ENCODE measurements at regions not wholly inside any gene's neighbourhood (a gene's known extent, or its start where the extent isn't known, plus 50 kb on each side); places are given as distances from the start of the nearest gene placed in this dataset.

GRCh38 chr10:63711867-63712716 lies 190.9 kb downstream of the REEP3 start:
- H3K27me3 Mint-ChIP-seq (ENCODE audit: low read depth in 2 of 2), result peaks cover 0 to 4% of the 10 kb centered on the region in 2 donors
- no peak overlapping the region for H3K27ac ChIP-seq (ENCODE audit: low read length)
- H3K27ac Mint-ChIP-seq, result no peak overlapping the region
- H3K36me3 Mint-ChIP-seq, result no peaks in the 10 kb centered on the region
- H3K4me3 ChIP-seq (ENCODE audit: low read length), result no peak overlapping the region
- ATAC-seq (no peak), DNase-seq (no peak)
- intact Hi-C loops (cut with micrococcal nuclease), result no loop called here
- whole genome bisulfite sequencing (ENCODE audit: insufficient coverage), result 38% methylated on average over 5 of the region's 6 CpGs
- H3K4me3 Mint-ChIP-seq, result no peak overlapping the region
- no peak for TF ChIP-seq CTCF (IDR thresholded peaks at IDR 0.05)
- H3K4me1 ChIP-seq (ENCODE audit: control insufficient read depth, insufficient read depth, low read length), result no peaks in the 10 kb centered on the region
- H3K27me3 ChIP-seq (ENCODE audit: control insufficient read depth, insufficient read depth, low read length), result no peaks in the 10 kb centered on the region
- no peaks in the 10 kb centered on the region for H3K9me3 ChIP-seq (ENCODE audit: control insufficient read depth, insufficient read depth, low read length)
- H3K9me3 Mint-ChIP-seq, result no peaks in the 10 kb centered on the region
- H3K36me3 ChIP-seq (ENCODE audit: control insufficient read depth, insufficient read depth, low read length), result no peaks in the 10 kb centered on the region
- H3K4me1 Mint-ChIP-seq, result no peaks in the 10 kb centered on the region

- no peaks in the 10 kb centered on the region for H3K27me3 ChIP-seq (ENCODE audit: control insufficient read depth, insufficient read depth, low read length)
- intact Hi-C loops (cut with micrococcal nuclease), result no loop called here
- peaks cover 0 to 4% of the 10 kb centered on the region in 2 donors for H3K27me3 Mint-ChIP-seq (ENCODE audit: low read depth in 2 of 2)
- TF ChIP-seq CTCF (IDR thresholded peaks at IDR 0.05), result no peak
- WGBS (ENCODE audit: insufficient coverage), result 100% methylated on average over 1 of the region's 1 CpG
- no peaks in the 10 kb centered on the region for H3K9me3 ChIP-seq (ENCODE audit: control insufficient read depth, insufficient read depth, low read length)
- H3K4me3 Mint-ChIP-seq, result no peak overlapping the region
- H3K36me3 ChIP-seq (ENCODE audit: control insufficient read depth, insufficient read depth, low read length), result no peaks in the 10 kb centered on the region
- H3K9me3 Mint-ChIP-seq, result no peaks in the 10 kb centered on the region
- H3K4me1 ChIP-seq (ENCODE audit: control insufficient read depth, insufficient read depth, low read length), result no peaks in the 10 kb centered on the region
- H3K4me3 ChIP-seq (ENCODE audit: low read length), result no peak overlapping the region
- H3K27ac Mint-ChIP-seq, result no peak overlapping the region
- no peak overlapping the region for H3K27ac ChIP-seq (ENCODE audit: low read length)
- no peaks in the 10 kb centered on the region for H3K4me1 Mint-ChIP-seq
- no peaks in the 10 kb centered on the region for H3K36me3 Mint-ChIP-seq
- DNase-seq, result no peak
- no peak for ATAC-seq
Observed at GRCh38 chr10:63712717-63713115, 191.5 kb downstream of the REEP3 start.

GRCh38 chr10:63713191-63714144 lies 192.3 kb downstream of the REEP3 start:
- no peak for TF ChIP-seq CTCF (IDR thresholded peaks at IDR 0.05)
- no peaks in the 10 kb centered on the region for H3K4me1 Mint-ChIP-seq
- no peaks in the 10 kb centered on the region for H3K4me1 ChIP-seq (ENCODE audit: control insufficient read depth, insufficient read depth, low read length)
- intact Hi-C loops (cut with micrococcal nuclease), result no loop called here
- no peak overlapping the region for H3K4me3 Mint-ChIP-seq
- H3K4me3 ChIP-seq (ENCODE audit: low read length), result no peak overlapping the region
- H3K9me3 ChIP-seq (ENCODE audit: control insufficient read depth, insufficient read depth, low read length), result no peaks in the 10 kb centered on the region
- no peaks in the 10 kb centered on the region for H3K9me3 Mint-ChIP-seq
- H3K27ac Mint-ChIP-seq, result no peak overlapping the region
- H3K27ac ChIP-seq (ENCODE audit: low read length), result no peak overlapping the region
- no peaks in the 10 kb centered on the region for H3K27me3 ChIP-seq (ENCODE audit: control insufficient read depth, insufficient read depth, low read length)
- H3K36me3 ChIP-seq (ENCODE audit: control insufficient read depth, insufficient read depth, low read length), result no peaks in the 10 kb centered on the region
- H3K36me3 Mint-ChIP-seq, result no peaks in the 10 kb centered on the region
- no peak for ATAC-seq
- DNase-seq, result no peak
- H3K27me3 Mint-ChIP-seq (ENCODE audit: low read depth in 2 of 2), result peaks cover 0 to 4% of the 10 kb centered on the region in 2 donors
- WGBS (ENCODE audit: insufficient coverage), result 65% methylated on average over 7 of the region's 7 CpGs

All from natural killer cell (primary cell).